ENCODE measurements at regions not wholly inside any gene's neighbourhood (a gene's known extent, or its start where the extent isn't known, plus 50 kb on each side); places are given as distances from the start of the nearest gene placed in this dataset.

DNA sequence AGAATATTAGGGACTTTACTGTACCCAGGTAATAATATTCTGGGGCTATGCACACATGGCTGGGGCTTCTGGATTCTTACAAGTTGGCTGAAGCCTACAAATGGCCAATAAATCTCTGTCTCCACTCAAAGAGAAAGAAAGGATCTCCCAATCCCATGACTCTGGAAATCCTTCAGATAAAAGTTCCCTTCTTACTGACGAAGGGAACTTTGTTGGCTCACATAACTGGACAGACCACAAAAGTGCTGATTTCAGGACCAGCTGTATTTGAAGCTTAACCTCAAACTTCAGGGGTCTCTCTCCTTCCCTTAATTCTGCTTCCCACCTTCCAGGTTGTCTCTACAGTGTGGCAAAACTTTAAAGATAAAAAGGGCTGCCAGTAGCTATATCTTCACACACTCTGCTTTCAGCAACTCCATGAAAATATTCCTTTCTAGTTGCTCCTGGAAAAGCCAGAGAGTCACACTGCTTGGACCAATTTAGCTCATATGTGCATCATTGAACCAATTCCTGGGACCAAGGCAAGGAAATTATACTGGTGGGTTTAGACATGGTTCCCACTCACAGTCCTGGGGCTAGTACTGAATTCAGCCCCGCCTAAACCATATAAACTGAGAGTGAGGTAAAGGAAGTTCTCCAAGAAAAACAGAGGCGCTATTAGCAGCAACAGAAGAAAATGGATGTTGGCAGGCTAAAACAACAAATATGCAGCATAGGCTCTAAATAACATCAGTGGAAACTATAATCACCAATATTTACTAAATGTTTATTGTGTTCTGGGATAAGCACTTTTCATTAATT lies 290.0 kb upstream of the GADL1 start:
- TF ChIP-seq, protein P1, sequence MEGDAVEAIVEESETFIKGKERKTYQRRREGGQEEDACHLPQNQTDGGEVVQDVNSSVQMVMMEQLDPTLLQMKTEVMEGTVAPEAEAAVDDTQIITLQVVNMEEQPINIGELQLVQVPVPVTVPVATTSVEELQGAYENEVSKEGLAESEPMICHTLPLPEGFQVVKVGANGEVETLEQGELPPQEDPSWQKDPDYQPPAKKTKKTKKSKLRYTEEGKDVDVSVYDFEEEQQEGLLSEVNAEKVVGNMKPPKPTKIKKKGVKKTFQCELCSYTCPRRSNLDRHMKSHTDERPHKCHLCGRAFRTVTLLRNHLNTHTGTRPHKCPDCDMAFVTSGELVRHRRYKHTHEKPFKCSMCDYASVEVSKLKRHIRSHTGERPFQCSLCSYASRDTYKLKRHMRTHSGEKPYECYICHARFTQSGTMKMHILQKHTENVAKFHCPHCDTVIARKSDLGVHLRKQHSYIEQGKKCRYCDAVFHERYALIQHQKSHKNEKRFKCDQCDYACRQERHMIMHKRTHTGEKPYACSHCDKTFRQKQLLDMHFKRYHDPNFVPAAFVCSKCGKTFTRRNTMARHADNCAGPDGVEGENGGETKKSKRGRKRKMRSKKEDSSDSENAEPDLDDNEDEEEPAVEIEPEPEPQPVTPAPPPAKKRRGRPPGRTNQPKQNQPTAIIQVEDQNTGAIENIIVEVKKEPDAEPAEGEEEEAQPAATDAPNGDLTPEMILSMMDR (IDR thresholded peaks at IDR 0.05; ENCODE audit: low read length), result no peak
- no peak for TF ChIP-seq EZH2 (IDR thresholded peaks at IDR 0.05; ENCODE audit: borderline replicate concordance, low read length)
